H1 (cell line): ENCODE measurements at regions not wholly inside any gene's neighbourhood (a gene's known extent, or its start where the extent isn't known, plus 50 kb on each side); places are given as distances from the start of the nearest gene placed in this dataset.

Experiments
- BCL11A ChIP-seq, 2 experiments: IDR thresholded peaks; one replicate each; pipeline ENCODE4 v1.6.1; 2011; ENCODE audit warnings: low read depth in 2 of 2, low read length in 2 of 2, mild to moderate bottlenecking in 2 of 2

- peak in 1 of 2 experiments; percentile 68 for TF ChIP-seq BCL11A (IDR thresholded peaks at IDR 0.05; ENCODE audit: low read depth in 2 of 2, low read length in 2 of 2)
These were observed 95.4 kb downstream of the NXPE2 start (continued) for GRCh38 chr11:114773541-114774338.
